Endothelial cell of umbilical vein (primary cell): ENCODE measurements at regions not wholly inside any gene's neighbourhood (a gene's known extent, or its start where the extent isn't known, plus 50 kb on each side); places are given as distances from the start of the nearest gene placed in this dataset.

ENCODE experiments used
- BruUV-seq: library from RNA; stranded (reverse); fragments of 400-500 nt; replicated peaks from 2 replicates; lab custom pipeline; 2021; lab: Mats Ljungman, UMichigan
- CTCF ChIA-PET: fragments of 300-600, 350-600 bp; sonication (Branson Sonifier 250); formaldehyde crosslinking; loops from one replicate; lab custom pipeline; 2021; ENCODE audit warnings: antibody characterized with exemption, inconsistent platforms; lab: Charles Lee
- POLR2A ChIA-PET: fragments of 300-600, 350-600 bp; sonication (Branson Sonifier 250); formaldehyde crosslinking; loops from one replicate; lab custom pipeline; 2021; ENCODE audit warnings: antibody characterized with exemption, inconsistent platforms; lab: Charles Lee
- DNase-seq: peaks from one replicate; pipeline ENCODE4 v3.0.0-alpha.2; 2011; ENCODE audit warnings: low read depth, low spot score
- FAIRE-seq: peaks from 2 replicates; lab custom pipeline; 2011; peaks lifted over from hg19 to GRCh38; lab: Jason Lieb, UNC
- H2AFZ ChIP-seq: 2 replicates; pipeline ENCODE4 v1.6.0; 2012; ENCODE audit warnings: low read depth, low read length, control low read depth, inconsistent platforms
- H3K27ac ChIP-seq: 2 replicates; pipeline ENCODE4 v1.5.1; 2011; ENCODE audit warnings: low read depth, mild to moderate bottlenecking, control low read depth, low read length, moderate library complexity; ENCODE audit not compliant: insufficient read depth
- H3K27me3 ChIP-seq, 2 experiments: 2 replicates each; pipeline versions ENCODE4 v1.6.0 to v1.6.1; 2011; ENCODE audit warnings: low read length in 2 of 2, mixed read lengths in 1 of 2; ENCODE audit not compliant: control insufficient read depth in 2 of 2, insufficient read depth in 2 of 2
- H3K36me3 ChIP-seq, 2 experiments: 2 replicates in 1 of 2; 3 replicates in 1 of 2; pipeline ENCODE4 v1.5.1; 2011; ENCODE audit warnings: low read length in 2 of 2, mild to moderate bottlenecking in 1 of 2, moderate library complexity in 1 of 2; ENCODE audit not compliant: control insufficient read depth in 2 of 2, insufficient read depth in 2 of 2; ENCODE audit errors: extremely low read depth in 1 of 2
- H3K4me1 ChIP-seq: 3 replicates; pipeline ENCODE4 v1.5.1; 2011; ENCODE audit warnings: mild to moderate bottlenecking, low read length; ENCODE audit not compliant: control insufficient read depth, insufficient read depth; ENCODE audit errors: extremely low read depth
- H3K4me2 ChIP-seq: 2 replicates; pipeline ENCODE4 v1.6.1; 2011; ENCODE audit warnings: low read length, control low read depth, mixed read lengths; ENCODE audit not compliant: insufficient read depth
- H3K4me3 ChIP-seq, 3 experiments: fragments of 200-600 bp in 1 of 3; sonication (generic), shearing (Covaris generic) in 1 of 3; replicated peaks in 1 of 3; 2 replicates each; pipeline ENCODE4 v1.5.1; 2011 to 2016; ENCODE audit warnings: control low read depth in 3 of 3, low read length in 3 of 3, mild to moderate bottlenecking in 2 of 3, inconsistent platforms in 1 of 3, low read depth in 1 of 3, moderate library complexity in 1 of 3; ENCODE audit not compliant: insufficient read depth in 1 of 3
- H3K79me2 ChIP-seq: 2 replicates; pipeline ENCODE4 v1.6.0; 2012; ENCODE audit warnings: low read length, inconsistent platforms; ENCODE audit not compliant: control insufficient read depth, insufficient read depth
- H3K9ac ChIP-seq: replicated peaks from 2 replicates; pipeline ENCODE3; 2011; ENCODE audit warnings: low read length, control low read depth; ENCODE audit not compliant: insufficient read depth; ENCODE audit errors: extremely low read depth
- H3K9me1 ChIP-seq: replicated peaks from 3 replicates; pipeline ENCODE4 v1.6.0; 2011; ENCODE audit warnings: mild to moderate bottlenecking, low read length; ENCODE audit not compliant: control insufficient read depth, insufficient read depth; ENCODE audit errors: extremely low read depth
- H3K9me3 ChIP-seq: replicated peaks from 2 replicates; pipeline ENCODE4 v1.5.1; 2012; ENCODE audit warnings: low read length, inconsistent platforms; ENCODE audit not compliant: control insufficient read depth, insufficient read depth
- H4K20me1 ChIP-seq: replicated peaks from 2 replicates; pipeline ENCODE3; 2011; ENCODE audit warnings: mild to moderate bottlenecking, low read length; ENCODE audit not compliant: control insufficient read depth, insufficient read depth; ENCODE audit errors: extremely low read depth
- CTCF ChIP-seq, 2 donors: IDR thresholded peaks; 1 replicate in 1 of 2; 2 replicates in 1 of 2; pipeline ENCODE4 v1.5.1; 2011; ENCODE audit warnings: low read length in 2 of 2, mild to moderate bottlenecking in 2 of 2, moderate library complexity in 2 of 2, control low read depth in 1 of 2, inconsistent platforms in 1 of 2, low read depth in 1 of 2; ENCODE audit not compliant: insufficient read depth in 1 of 2; ENCODE audit errors: extremely low read depth in 1 of 2
- EZH2 ChIP-seq: IDR thresholded peaks from 2 replicates; pipeline ENCODE4 v1.6.1; 2012; ENCODE audit warnings: borderline replicate concordance, low read depth, mild to moderate bottlenecking, moderate library complexity, low read length, inconsistent platforms; ENCODE audit not compliant: severe bottlenecking
- GATA2 ChIP-seq: IDR thresholded peaks from 2 replicates; pipeline ENCODE4 v1.7.0; 2011; ENCODE audit warnings: low read depth, mild to moderate bottlenecking, moderate library complexity, mixed read lengths, low read length; ENCODE audit not compliant: insufficient read length, insufficient read depth
- JUN ChIP-seq: IDR thresholded peaks from 2 replicates; pipeline ENCODE4 v1.6.1; 2011; ENCODE audit warnings: borderline replicate concordance, low read depth; ENCODE audit not compliant: insufficient read length, insufficient read depth
- MYC ChIP-seq: IDR thresholded peaks from one replicate; pipeline ENCODE4 v1.6.1; 2011; ENCODE audit warnings: mild to moderate bottlenecking, low read depth, low read length
- POLR2A ChIP-seq: IDR thresholded peaks from 2 replicates; pipeline ENCODE4 v1.6.1; 2012; ENCODE audit warnings: low read depth, mild to moderate bottlenecking, control low read depth, low read length
- dilution Hi-C: fragments of 300-500 bp; cut with MboI; formaldehyde crosslinking; loops from one replicate; pipeline ENCODE4 v1.15.0; 2019; ENCODE audit warnings: low sequenced_read_pairs; ENCODE audit not compliant: extremely low pct_ligation_motif_present
- intact Hi-C: fragments of 100-400 bp; cut with micrococcal nuclease; formaldehyde crosslinking; loops from one replicate; pipeline ENCODE4 v1.10.0; 2022
- TF ChIP-seq, protein P1 (sequence below): IDR thresholded peaks from 2 replicates; pipeline ENCODE4 v1.6.1; 2011; ENCODE audit not compliant: insufficient read depth, insufficient read length

- DNase-seq (no peak), FAIRE-seq (no peak)
- H3K4me3 ChIP-seq, result no peak overlapping the region
- H3K9ac ChIP-seq, result no peak overlapping the region
- ChIA-PET CTCF (no interaction called here), POLR2A (no interaction called here)
- H4K20me1 ChIP-seq, result no peaks in the 10 kb centered on the region
- no peaks in the 10 kb centered on the region for H3K9me3 ChIP-seq
- no peaks in the 10 kb centered on the region for H3K9me1 ChIP-seq
- no peak overlapping the region for H2AFZ ChIP-seq
- H3K4me1 ChIP-seq, result no peaks in the 10 kb centered on the region
- H3K27ac ChIP-seq, result no peak overlapping the region
- H3K36me3 ChIP-seq, result no peaks in the 10 kb centered on the region
- no TSS peak for BruUV-seq
- dilution Hi-C loops (no loop called here), intact Hi-C loops (no loop called here)
- H3K4me2 ChIP-seq, result no peak overlapping the region
- no peaks in the 10 kb centered on the region for H3K27me3 ChIP-seq
- TF ChIP-seq CTCF (IDR thresholded peaks at IDR 0.05; ENCODE audit: extremely low read depth in 1 of 2, insufficient read depth in 1 of 2, low read depth in 1 of 2, low read length in 2 of 2) (no peak), JUN (no peak), GATA2 (no peak), POLR2A (no peak), EZH2 (no peak), MYC (no peak)
- TF ChIP-seq, protein P1, sequence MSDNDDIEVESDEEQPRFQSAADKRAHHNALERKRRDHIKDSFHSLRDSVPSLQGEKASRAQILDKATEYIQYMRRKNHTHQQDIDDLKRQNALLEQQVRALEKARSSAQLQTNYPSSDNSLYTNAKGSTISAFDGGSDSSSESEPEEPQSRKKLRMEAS, result no peak
- no peaks in the 10 kb centered on the region for H3K79me2 ChIP-seq
Measured at GRCh38 chr18:57218281-57218680, 71.4 kb downstream of the BOD1L2 start.
